ENCODE measurements at regions not wholly inside any gene's neighbourhood (a gene's known extent, or its start where the extent isn't known, plus 50 kb on each side); places are given as distances from the start of the nearest gene placed in this dataset.
A peak's percentile ranks its signal among the peaks of the same experiment; 100 is the strongest.
"Not testable (repeated sequence)": the region's sequence is repeated elsewhere in the genome, so short reads cannot be mapped to it uniquely, and the experiment has no call there.

GRCh38 chr2:111473522-111473921, 352.8 kb downstream of the BCL2L11 start:
- peak; percentile 30; the same call in 1 of the 2 replicates for TF ChIP-seq CTCF (IDR thresholded peaks at IDR 0.05)
- H3K27ac ChIP-seq (ENCODE audit: low read depth in 2 of 2, low read length in 1 of 2); H3K27me3 ChIP-seq (ENCODE audit: insufficient read depth); H3K9ac ChIP-seq; H3K36me3 ChIP-seq (replicated peaks in 1 of 2; ENCODE audit: control insufficient read depth in 1 of 2, insufficient read depth in 2 of 2, low read length in 1 of 2); H3K9me2 ChIP-seq; H3K4me1 ChIP-seq (ENCODE audit: control insufficient read depth in 1 of 2, insufficient read depth in 2 of 2, low read depth in 1 of 2, low read length in 1 of 2); H3K4me3 ChIP-seq (ENCODE audit: low read depth in 2 of 2, low read length in 1 of 2); H3K9me3 ChIP-seq; DNase-seq; H2AFZ ChIP-seq (ENCODE audit: low read depth); POLR2A ChIA-PET; H3F3A ChIP-seq (replicated peaks; ENCODE audit: insufficient read depth); H3K4me2 ChIP-seq; CTCF ChIA-PET: not testable (repeated sequence)
- WGBS (ENCODE audit: low lambda C conversion rate), result 80% methylated on average over 3 of the region's 3 CpGs
- Histone ChIP-seq H4K20me1 (ENCODE audit: insufficient read depth) (peaks cover 60% of the 10 kb centered on the region), H3K79me2 (ENCODE audit: insufficient read depth) (peaks cover 50% of the 10 kb centered on the region)

- H3K27me3 ChIP-seq (ENCODE audit: insufficient read depth); H3K9ac ChIP-seq; CTCF ChIA-PET; H3F3A ChIP-seq (replicated peaks; ENCODE audit: insufficient read depth); H3K4me1 ChIP-seq (ENCODE audit: control insufficient read depth in 1 of 2, insufficient read depth in 2 of 2, low read depth in 1 of 2, low read length in 1 of 2); H3K4me3 ChIP-seq (ENCODE audit: low read depth in 2 of 2, low read length in 1 of 2); H3K4me2 ChIP-seq; H3K9me3 ChIP-seq; DNase-seq; H3K27ac ChIP-seq (ENCODE audit: low read depth in 2 of 2, low read length in 1 of 2); H2AFZ ChIP-seq (ENCODE audit: low read depth); POLR2A ChIA-PET; H3K9me2 ChIP-seq; H3K36me3 ChIP-seq (replicated peaks in 1 of 2; ENCODE audit: control insufficient read depth in 1 of 2, insufficient read depth in 2 of 2, low read length in 1 of 2): not testable (repeated sequence)
- WGBS (ENCODE audit: low lambda C conversion rate), result no CpG with 5 or more reads among the region's 8 CpGs
- Histone ChIP-seq H4K20me1 (ENCODE audit: insufficient read depth) (peaks cover 60% of the 10 kb centered on the region), H3K79me2 (ENCODE audit: insufficient read depth) (peaks cover 51% of the 10 kb centered on the region)
Measured at GRCh38 chr2:111474198-111474705, 353.5 kb downstream of the BCL2L11 start.

- POLR2A ChIA-PET, result not testable (repeated sequence)
- WGBS (ENCODE audit: low lambda C conversion rate), result 81% methylated on average over 3 of the region's 3 CpGs
Measured at GRCh38 chr2:111478335-111478734, 357.6 kb downstream of the BCL2L11 start.

GRCh38 chr2:111478871-111479318, 358.2 kb downstream of the BCL2L11 start:
- H3K4me3 ChIP-seq (ENCODE audit: low read depth in 2 of 2, low read length in 1 of 2); POLR2A ChIA-PET; H3K9me3 ChIP-seq; H3F3A ChIP-seq (replicated peaks; ENCODE audit: insufficient read depth); H3K27ac ChIP-seq (ENCODE audit: low read depth in 2 of 2, low read length in 1 of 2); H3K9ac ChIP-seq; H2AFZ ChIP-seq (ENCODE audit: low read depth); DNase-seq; H3K36me3 ChIP-seq (replicated peaks in 1 of 2; ENCODE audit: control insufficient read depth in 1 of 2, insufficient read depth in 2 of 2, low read length in 1 of 2); H3K4me1 ChIP-seq (ENCODE audit: control insufficient read depth in 1 of 2, insufficient read depth in 2 of 2, low read depth in 1 of 2, low read length in 1 of 2); H3K9me2 ChIP-seq; H3K27me3 ChIP-seq (ENCODE audit: insufficient read depth); CTCF ChIA-PET; H3K4me2 ChIP-seq: not testable (repeated sequence)
- Histone ChIP-seq H3K79me2 (ENCODE audit: insufficient read depth) (peaks cover 64% of the 10 kb centered on the region), H4K20me1 (ENCODE audit: insufficient read depth) (peaks cover 60% of the 10 kb centered on the region)
- WGBS (ENCODE audit: low lambda C conversion rate), result 91% methylated on average over 9 of the region's 14 CpGs

More at GRCh38 chr2:111478335-111478734, 357.6 kb downstream of the BCL2L11 start:
- H3K4me3 ChIP-seq (ENCODE audit: low read depth in 2 of 2, low read length in 1 of 2); H3K36me3 ChIP-seq (replicated peaks in 1 of 2; ENCODE audit: control insufficient read depth in 1 of 2, insufficient read depth in 2 of 2, low read length in 1 of 2); H3K9me3 ChIP-seq; H3K4me2 ChIP-seq; H3K4me1 ChIP-seq (ENCODE audit: control insufficient read depth in 1 of 2, insufficient read depth in 2 of 2, low read depth in 1 of 2, low read length in 1 of 2); DNase-seq; H3K27me3 ChIP-seq (ENCODE audit: insufficient read depth); H3K9me2 ChIP-seq; H2AFZ ChIP-seq (ENCODE audit: low read depth); H3F3A ChIP-seq (replicated peaks; ENCODE audit: insufficient read depth); H3K27ac ChIP-seq (ENCODE audit: low read depth in 2 of 2, low read length in 1 of 2); CTCF ChIA-PET; H3K9ac ChIP-seq: not testable (repeated sequence)
- TF ChIP-seq CTCF (IDR thresholded peaks at IDR 0.05), result peak; percentile 13; the same call in 1 of the 2 replicates
- Histone ChIP-seq H3K79me2 (ENCODE audit: insufficient read depth) (peaks cover 66% of the 10 kb centered on the region), H4K20me1 (ENCODE audit: insufficient read depth) (peaks cover 58% of the 10 kb centered on the region)

GRCh38 chr2:111480016-111480625, 359.4 kb downstream of the BCL2L11 start:
- H3K36me3 ChIP-seq (replicated peaks in 1 of 2; ENCODE audit: control insufficient read depth in 1 of 2, insufficient read depth in 2 of 2, low read length in 1 of 2); H2AFZ ChIP-seq (ENCODE audit: low read depth); H3K4me2 ChIP-seq; H3K4me3 ChIP-seq (ENCODE audit: low read depth in 2 of 2, low read length in 1 of 2); H3K27me3 ChIP-seq (ENCODE audit: insufficient read depth); DNase-seq; H3K27ac ChIP-seq (ENCODE audit: low read depth in 2 of 2, low read length in 1 of 2); H3K4me1 ChIP-seq (ENCODE audit: control insufficient read depth in 1 of 2, insufficient read depth in 2 of 2, low read depth in 1 of 2, low read length in 1 of 2); H3F3A ChIP-seq (replicated peaks; ENCODE audit: insufficient read depth); POLR2A ChIA-PET; CTCF ChIA-PET; H3K9me3 ChIP-seq; H3K9ac ChIP-seq; H3K9me2 ChIP-seq: not testable (repeated sequence)
- Histone ChIP-seq H3K79me2 (ENCODE audit: insufficient read depth) (peaks cover 63% of the 10 kb centered on the region), H4K20me1 (ENCODE audit: insufficient read depth) (peaks cover 54% of the 10 kb centered on the region)
- WGBS (ENCODE audit: low lambda C conversion rate), result 42% methylated on average over 6 of the region's 10 CpGs
